Activated T-cell treated with anti-CD3 and anti-CD28 coated beads for 4 hours (primary cell): ENCODE measurements at regions not wholly inside any gene's neighbourhood (a gene's known extent, or its start where the extent isn't known, plus 50 kb on each side); places are given as distances from the start of the nearest gene placed in this dataset.

Experiments
- DNase-seq: peaks from one replicate; pipeline ENCODE4 v3.0.0-alpha.2; 2020

GRCh38 chr1:244970236-244970743 lies 105.9 kb upstream of the HNRNPU start:
- DNase-seq, result peak; percentile 42

- peak; percentile 36 for DNase-seq
These were observed 105.3 kb upstream of the HNRNPU start for GRCh38 chr1:244969355-244970235.

- DNase-seq, result no peak
These were observed 104.5 kb upstream of the HNRNPU start for GRCh38 chr1:244968881-244969280.

GRCh38 chr1:244968471-244968871 lies 104.1 kb upstream of the HNRNPU start:
- no peak for DNase-seq

- no peak for DNase-seq
These were observed 102.8 kb upstream of the HNRNPU start for GRCh38 chr1:244967159-244967558.

- no peak for DNase-seq
These were observed 101.1 kb upstream of the HNRNPU start for GRCh38 chr1:244965185-244966030.

GRCh38 chr1:244964112-244964971 lies 100.0 kb upstream of the HNRNPU start:
- DNase-seq, result no peak

- DNase-seq, result no peak
These were observed 99.0 kb upstream of the HNRNPU start for GRCh38 chr1:244963231-244963826.

GRCh38 chr1:244962130-244962529 lies 97.8 kb upstream of the HNRNPU start:
- DNase-seq, result no peak

GRCh38 chr1:244960904-244961303 lies 96.6 kb upstream of the HNRNPU start:
- no peak for DNase-seq

GRCh38 chr1:244958593-244958992 lies 94.2 kb upstream of the HNRNPU start:
- DNase-seq, result no peak

GRCh38 chr1:244957525-244957924 lies 93.2 kb upstream of the HNRNPU start:
- DNase-seq, result no peak

GRCh38 chr1:244957122-244957521 lies 92.8 kb upstream of the HNRNPU start:
- no peak for DNase-seq

GRCh38 chr1:244955661-244956060 lies 91.3 kb upstream of the HNRNPU start:
- no peak for DNase-seq

- no peak for DNase-seq
These were observed 90.0 kb upstream of the HNRNPU start for GRCh38 chr1:244954359-244954758.

GRCh38 chr1:244953901-244954300 lies 89.6 kb upstream of the HNRNPU start:
- no peak for DNase-seq

- DNase-seq, result no peak
These were observed 88.6 kb upstream of the HNRNPU start for GRCh38 chr1:244952940-244953339.

GRCh38 chr1:244952280-244952933 lies 88.1 kb upstream of the HNRNPU start:
- DNase-seq, result no peak

- no peak for DNase-seq
These were observed 84.1 kb upstream of the HNRNPU start for GRCh38 chr1:244948416-244948815.

- DNase-seq, result no peak
These were observed 80.8 kb upstream of the HNRNPU start for GRCh38 chr1:244945109-244945671.

- DNase-seq, result no peak
These were observed 76.8 kb upstream of the HNRNPU start for GRCh38 chr1:244941121-244941520.
